Suppressor macrophage treated with lipopolysaccharide for 1 hour (primary cell): ENCODE measurements at regions not wholly inside any gene's neighbourhood (a gene's known extent, or its start where the extent isn't known, plus 50 kb on each side); places are given as distances from the start of the nearest gene placed in this dataset.
"Not testable (repeated sequence)": the region's sequence is repeated elsewhere in the genome, so short reads cannot be mapped to it uniquely, and the experiment has no call there.

Experiments used
- DNase-seq, 3 donors: peaks; one replicate each; pipeline ENCODE4 v3.0.0-alpha.2; 2020 to 2022

DNA sequence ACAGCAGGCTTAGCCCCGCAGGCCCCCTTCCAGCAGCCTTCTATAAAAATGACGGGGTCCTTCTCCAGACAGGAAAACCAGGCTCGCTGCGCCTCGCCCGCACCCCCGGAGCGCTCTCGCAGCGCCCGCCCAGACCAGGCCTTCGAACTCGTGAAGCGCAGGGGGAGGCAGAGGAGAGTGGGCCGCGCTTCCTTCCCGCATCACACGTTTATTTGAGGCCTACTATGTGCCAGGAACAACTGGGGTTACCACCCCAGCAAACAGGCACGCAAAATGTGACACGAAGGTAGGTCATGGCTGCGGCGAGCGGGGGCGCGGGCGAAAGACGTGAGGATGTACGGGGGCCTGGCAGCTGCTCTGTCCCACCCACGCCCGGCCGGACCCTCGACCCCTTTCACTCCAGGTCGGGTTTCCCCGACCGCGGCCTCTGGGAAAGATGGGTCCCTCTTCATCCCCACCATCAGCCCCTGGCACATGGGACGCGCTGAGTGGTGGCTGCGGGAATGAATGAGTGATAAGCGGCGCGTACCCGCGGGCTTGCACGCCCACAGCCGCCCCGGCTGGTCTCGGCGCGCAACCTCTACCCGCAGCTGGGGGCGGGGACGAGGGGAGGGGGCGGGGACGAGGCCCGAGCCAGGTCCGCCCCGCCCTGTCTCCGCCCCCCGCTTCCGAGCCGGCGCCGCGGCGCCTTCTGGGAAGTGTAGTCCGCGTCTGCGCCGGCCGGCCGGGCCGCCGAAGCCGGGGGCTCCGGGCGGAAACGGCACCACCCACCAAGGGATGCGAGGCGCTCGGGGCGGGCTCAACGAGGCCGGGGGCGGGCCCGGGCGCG is 59.1 kb downstream of the ZNF467 start:
- DNase-seq, result peak; percentile 85 to 97 (median 94)

DNA sequence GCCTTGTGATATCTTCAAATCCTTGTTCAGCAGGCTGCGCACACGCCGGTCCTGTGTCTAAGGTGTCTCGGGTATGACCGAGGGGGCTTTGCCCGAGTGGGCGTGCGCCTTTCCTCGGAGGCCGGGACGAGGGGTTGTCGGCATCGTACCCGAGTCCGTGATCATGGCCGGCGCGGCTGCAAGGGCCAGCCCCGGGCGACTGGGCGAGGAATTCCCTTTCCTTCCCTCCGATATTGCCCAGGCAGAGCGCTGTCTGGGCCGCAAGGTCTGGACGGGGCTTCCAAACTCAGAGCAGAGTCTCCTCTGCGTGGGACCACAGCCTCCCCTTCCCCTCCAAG is 59.7 kb downstream of the ZNF467 start:
- DNase-seq, result no peak

DNA sequence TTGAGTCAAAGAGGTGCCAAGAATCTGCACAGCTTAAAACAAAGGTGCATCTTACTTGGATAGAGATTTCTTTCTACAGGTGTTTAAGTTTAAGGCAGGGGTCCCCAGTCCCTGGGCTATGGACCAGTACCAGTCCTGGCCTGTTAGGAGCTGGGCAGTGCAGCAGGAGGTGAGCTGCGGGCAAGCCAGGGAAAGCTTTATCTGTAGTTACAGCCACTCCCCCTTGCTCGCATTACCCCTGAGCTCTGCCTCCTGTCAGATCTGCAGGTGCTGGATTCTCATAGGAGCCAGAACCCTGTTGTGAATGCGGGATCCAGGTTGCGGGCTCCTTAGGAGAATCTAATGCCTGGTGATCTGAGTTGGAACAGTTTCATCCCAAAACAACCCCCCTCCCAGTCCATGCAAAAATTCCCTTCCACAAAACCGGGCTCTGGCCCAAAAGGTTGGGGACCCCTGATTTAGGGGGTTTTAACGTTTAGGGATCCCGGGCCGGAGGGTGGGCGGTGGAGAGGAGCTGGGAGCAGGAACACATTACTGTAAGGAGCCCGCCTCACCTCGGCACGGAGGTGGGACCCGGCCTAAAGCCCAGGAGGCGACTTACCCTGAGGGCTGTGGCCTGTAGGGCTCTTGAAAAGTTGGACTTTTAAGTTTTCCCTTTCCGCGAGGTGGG is 60.2 kb downstream of the ZNF467 start:
- DNase-seq, result no peak

DNA sequence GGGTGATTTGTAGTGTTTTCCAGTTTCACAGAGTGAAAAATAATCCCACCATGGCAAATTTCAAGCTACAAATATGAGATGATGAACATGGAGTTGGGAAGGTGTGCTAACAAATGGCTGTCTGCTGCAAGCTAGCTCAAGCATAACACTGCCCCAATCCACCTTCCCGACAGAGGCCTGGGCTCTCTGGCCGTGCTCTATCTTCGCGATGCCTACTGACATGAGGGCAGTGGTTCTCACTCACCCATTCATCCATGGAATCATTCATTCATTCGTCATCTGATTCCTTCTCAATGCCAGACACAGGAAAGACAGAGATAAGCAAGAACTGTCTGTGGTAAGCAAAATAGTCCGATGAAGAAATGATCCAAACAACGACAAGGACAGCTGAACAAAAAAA is 65.4 kb downstream of the ZNF467 start:
- no peak for DNase-seq

DNA sequence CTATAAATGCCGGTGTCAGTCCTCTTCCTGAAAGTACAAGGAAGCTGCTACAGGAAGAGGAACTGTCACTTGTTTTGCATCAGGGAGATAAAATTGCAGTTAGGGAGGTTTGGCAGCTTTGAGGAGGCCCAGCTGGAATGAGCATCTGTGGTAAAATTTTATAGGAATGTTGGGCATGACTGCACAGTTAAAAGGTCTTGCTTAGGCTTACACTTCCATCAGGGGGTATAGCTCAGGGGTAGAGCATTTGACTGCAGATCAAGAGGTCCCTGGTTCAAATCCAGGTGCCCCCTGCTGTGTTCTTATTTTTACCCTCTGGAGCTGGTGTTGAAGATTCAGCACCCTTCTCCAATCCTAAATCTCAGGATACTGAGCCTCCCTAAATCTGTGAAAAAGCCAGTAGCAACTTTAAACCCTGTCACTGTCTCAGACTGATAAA is 65.9 kb downstream of the ZNF467 start:
- DNase-seq, result no peak

DNA sequence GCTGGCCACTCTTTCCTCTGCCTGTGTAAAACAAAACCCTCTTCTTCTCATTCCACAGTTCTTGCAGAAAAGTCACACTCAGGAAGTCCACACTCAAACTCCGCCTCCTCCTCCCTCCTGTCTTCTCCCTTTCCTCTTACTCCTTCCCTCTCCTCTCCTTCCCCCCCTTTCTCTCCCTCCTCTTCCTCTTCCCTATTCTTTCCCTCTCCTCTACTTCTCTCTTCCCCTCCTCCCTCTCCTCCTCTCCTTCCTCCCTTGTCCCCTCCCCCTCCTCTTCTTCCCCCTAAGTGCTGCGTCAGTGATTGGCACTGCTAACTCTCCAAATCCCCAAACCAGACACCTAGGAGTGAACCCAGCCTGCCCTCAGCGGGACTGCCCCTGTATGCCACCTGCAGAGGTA is 67.0 kb downstream of the ZNF467 start:
- DNase-seq, result no peak

DNA sequence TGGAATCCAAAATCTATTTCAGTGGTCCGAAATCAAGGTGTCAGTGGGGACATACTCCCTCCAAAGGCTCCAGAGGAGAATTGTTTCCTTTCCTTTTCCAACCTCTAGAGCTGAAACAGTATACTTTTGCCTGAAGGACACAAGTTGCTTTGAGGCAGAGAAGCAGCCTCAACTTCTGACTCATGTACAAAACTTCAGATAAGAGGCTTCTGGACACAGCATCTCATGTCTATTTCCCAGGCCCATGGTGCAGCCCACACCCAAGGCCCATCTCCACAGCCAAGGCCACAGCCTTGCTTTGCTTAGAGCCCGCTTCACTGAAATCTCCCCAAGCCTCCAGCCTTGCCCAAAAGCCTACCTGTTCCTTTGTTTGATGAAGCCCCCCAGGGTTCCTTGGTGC is 68.9 kb downstream of the ZNF467 start:
- no peak for DNase-seq

DNA sequence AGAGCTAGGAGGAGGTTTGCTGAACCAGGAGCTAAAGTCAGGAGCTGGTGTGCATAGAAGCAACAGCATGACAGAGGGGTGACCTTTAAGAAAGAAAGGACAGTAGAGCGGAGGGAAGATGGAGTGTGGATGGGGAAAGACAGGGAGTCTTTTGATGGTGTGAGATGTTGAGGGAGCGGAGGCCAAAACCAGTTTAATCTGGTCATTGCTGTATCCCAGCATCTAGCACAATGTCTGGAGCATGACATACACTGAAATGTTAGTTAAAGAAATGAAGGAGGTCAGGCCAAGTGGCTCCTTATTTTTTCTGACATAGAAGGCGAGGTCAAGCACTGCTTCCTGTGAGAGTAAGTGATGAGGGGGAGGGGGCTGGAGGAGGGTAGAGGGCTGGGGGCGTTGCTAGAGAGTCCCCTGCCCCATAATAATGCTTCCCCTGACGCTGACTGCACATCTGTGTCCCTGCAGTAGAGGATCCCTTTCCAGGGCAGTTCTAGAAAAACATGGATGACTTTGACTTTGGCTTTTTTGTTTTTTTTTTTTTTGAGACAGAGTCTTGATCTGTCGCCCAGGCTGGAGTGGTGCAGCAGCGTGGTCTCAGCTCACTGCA is 70.2 kb downstream of the ZNF467 start:
- no peak for DNase-seq

DNA sequence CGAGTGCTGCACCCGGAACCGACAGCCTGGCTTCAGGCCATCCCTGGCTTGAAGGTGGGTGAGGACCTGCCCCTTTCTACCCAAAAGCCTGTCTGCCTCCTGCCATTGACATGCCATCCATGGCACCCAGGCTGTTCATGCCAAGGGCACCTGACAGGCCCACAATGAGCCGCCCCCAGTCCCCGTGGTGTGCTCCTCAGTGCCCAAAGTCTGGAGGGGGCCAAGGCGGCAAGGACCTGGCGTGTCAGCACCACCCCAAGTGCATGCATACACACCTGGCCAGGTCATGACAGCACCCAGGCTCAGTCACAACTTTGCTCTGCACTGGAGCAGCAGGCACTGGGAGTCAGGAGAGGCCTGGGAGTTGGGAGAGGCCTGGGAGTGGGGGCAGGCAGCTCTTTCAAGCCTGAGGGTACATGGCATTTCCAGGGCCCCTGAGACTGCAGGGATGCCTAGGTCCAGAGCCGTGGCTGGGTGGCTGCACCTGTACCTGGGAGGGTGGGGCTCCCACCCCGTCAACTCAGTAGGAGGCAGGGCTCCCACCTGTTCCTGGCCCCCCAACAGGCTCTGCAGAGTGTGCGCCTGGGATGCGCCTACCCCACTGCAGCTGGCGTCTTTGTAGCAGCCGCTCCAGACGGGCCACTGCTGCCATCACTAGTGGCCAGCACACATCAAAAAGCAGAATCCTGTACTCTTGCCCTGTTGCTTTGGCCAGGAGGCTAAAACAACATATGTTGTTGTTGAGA is 71.7 kb downstream of the ZNF467 start:
- DNase-seq, result no peak

DNA sequence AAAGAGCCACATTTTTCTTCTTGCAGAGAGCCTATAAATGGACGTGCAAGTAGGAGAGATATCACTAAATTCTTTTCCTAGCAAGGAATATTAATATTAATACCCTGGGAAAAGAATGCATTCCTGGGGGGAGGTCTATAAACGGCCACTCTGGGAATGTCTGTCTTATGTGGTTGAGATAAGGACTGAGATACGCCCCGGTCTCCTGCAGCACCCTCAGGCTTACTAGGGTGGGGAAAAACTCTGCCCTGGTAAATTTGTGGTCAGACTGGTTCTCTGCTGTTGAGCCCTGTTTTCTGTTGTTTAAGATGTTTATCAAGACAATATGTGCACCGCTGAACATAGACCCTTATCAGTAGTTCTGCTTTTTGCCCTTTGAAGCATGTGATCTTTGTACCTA is 75.6 kb downstream of the ZNF467 start:
- DNase-seq, result not testable (repeated sequence)

DNA sequence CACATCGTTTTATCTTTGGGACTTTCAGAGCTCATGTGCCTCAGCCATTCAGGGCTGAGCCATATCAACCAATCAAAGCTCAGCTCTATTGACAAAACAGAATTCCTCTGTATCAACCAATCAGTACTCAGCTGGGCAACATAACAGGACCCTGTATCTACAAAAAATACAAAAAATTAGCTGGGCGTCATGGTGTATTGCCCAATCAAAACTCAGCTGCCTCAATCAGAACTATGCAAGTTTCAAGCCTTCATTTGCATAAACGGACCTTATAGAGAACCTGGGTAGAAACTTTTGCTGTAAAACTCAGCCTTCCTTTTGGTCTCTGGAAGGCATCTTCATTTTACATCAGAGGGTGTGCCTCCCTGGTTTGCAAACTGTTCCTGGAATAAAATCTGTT is 77.1 kb downstream of the ZNF467 start:
- no peak for DNase-seq

DNA sequence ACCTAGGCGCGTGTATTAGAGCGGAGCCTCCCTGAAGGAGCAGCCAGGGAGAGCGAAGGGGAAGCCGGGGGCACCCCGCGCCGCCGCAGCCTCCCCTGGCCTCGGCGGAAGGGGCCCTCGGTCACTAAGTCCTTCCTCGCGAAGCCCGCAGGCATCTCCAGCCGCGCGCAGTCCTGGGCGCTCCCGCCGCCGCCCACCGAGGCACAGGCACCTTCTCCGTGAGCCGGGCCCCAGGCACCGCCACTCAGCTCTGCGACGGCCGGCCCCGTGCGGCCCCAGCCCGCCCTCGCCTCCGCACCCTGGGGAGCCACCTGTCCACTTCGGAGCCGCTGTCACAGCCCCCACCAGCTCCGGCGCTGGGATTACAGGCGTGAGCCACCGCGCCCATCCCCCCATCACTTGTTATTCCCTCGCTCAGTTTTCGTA is 80.8 kb downstream of the ZNF467 start:
- DNase-seq, result no peak

DNA sequence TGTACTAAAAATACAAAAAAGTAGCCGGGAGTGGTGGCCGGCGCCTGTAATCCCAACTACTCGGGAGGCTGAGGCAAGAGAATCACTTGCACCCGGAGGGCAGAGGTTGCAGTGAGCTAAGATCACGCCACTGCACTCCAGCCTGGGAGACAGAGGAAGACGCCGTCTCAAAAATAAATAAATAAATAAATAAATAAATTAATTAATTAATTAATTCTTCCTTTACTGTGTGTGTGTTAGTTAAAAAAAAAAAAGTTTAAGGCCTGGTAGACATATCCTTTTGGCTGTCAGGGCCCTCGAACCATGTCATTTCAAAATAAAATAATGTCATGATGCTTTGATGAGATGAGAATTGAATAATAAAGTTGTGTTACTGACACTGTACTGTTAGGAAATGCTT is 81.3 kb downstream of the ZNF467 start:
- DNase-seq, result no peak

DNA sequence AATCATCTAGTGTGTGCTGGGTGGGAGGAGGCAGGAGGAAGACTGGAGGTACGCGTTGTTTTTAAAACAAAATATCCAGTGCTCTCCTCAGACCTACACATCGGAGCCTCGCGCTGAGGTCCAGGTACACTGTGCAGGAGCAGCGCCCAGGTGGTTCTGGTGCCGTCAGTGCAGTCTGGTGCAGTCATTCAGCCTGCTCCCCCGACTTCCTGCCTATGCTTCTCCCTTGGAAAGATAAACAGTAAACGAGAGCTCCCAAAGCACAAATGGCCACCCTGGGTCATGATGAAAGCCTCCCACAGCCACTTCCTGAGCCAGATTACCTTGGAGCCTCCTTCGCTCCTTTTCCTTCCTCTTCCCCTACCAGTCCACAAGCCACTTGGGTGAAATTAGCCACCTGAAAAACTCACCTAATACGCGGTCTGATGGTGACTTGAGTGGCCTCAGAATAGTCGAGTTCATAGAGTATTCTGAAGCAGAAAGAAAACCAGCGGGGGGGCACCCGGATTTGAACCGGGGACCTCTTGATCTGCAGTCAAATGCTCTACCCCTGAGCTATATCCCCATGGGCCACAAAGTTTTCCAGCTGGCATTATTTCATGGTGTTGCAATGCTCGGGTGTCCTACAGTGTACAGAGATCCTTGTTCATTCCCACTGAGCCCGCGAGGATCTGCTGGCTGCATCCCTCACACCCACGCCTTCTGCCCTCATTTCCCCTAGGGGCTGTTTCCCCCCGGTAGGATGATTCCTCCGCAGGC is 82.5 kb downstream of the ZNF467 start:
- peak; percentile 26 to 41 (median 28) for DNase-seq

DNA sequence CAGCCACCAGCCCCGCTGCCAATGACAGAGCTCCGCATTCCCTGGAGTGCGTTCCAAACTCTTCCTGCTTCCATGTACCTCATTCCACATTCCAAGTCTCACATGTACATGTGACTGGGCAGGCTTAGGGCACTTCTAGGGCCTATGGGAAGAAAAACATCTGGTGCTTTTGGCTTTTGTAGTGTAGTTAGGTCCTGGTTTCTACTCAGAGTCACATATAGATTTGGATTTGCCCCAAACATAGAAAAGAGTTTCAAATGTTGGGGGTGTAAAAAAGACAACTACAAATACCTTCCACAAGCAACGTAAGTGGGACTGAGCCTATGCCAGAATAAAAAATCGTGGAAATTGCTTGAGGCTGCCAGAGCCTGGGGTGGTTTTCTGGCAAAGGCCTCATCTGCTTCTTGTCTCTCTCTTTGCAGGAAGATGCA is 84.1 kb downstream of the ZNF467 start:
- DNase-seq, result no peak

DNA sequence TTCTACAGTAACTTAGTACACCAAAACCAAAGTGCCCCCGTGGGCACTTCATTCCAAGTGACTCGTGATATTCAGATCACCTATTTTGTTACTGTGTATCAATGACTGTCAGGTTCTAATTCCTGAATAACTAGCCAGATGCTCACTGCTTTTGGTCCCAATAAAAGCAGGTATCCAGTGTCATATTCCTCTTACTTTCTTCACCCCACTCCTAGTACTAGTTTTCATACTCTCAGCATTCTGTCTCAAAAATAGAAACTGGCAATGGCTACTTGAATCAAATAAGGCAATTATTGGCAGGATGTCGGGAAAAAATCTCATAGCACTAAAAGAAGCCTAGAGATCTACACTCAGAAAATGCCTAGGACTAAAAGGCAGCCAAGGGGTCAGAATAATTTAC is 84.6 kb downstream of the ZNF467 start:
- DNase-seq, result no peak

DNA sequence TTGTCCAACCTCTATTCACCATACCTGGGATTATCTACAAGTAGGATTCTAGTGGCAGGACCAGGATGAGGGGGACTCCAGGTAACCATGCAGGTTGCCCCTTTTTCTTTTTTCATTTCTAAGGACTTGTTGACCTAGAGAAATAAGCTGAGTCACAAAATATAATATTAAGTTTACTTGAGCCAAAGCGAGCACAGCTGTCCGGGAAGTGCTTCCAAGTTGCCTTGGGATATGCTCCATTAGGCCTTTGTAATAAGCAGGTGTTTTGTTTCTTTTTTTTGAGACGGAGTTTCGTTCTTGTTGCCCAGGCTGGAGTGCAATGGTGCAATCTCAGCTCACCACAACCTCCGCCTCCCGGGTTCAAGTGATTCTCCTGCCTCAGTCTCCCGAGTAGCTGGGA is 85.6 kb downstream of the ZNF467 start:
- DNase-seq, result not testable (repeated sequence)

DNA sequence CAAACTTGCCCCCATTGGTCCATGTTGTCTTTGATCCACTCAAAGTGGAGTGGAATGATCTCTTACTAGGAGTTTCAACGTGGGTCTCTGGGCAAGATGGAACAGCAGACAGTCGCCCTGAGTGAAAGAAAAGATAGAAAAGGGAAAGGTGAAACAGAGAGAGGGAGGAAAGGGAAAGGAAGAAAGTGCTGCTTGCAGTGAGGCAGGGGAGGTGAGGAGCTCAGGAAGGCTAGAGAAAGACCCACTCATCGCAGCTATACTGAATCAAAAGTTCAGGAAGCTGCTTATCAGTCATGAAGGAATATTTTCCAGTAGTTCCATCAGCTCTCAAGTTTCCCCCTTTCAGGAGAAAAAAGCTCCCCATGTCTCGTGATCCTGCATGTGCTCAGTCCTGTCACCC is 86.9 kb downstream of the ZNF467 start:
- DNase-seq, result no peak

DNA sequence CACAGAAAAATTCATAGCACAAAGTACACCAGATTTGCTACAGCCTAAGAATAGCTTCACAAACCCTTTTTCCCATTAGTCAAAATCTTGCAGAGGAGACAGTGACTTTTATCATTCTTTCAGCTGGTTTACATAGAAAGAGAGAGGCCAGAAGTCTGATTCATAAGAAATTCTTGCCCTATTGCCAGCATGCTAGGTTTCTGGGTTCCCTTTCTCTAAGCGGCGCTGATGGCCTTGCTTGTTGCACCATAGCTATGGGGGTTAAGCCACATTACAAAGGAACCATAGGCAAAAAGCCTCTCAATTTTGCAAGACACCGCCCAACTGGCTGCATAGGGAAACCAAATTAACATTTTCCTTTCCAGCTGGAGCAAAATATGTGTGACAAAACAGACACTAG is 87.4 kb downstream of the ZNF467 start:
- peak; percentile 47 to 60 (median 50) for DNase-seq

DNA sequence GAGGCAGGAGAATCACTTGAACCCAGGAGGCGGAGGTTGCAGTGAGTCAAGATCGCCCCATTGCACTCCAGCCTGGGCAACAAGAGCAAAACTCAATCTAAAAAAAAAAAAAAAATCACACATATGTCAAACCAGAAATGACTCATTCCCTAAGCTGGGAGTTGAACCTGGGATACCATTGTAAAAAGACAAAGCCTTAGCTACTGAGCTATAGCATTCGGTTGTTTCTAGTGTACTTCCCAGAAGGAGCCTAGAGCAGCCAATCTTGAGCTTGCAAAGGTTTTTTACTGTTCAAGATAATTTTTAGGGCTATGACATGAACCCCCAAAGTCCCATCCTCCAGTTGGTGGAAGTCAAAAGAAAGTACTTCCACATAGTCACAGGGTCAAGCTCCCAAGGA is 87.9 kb downstream of the ZNF467 start:
- DNase-seq, result no peak

DNA sequence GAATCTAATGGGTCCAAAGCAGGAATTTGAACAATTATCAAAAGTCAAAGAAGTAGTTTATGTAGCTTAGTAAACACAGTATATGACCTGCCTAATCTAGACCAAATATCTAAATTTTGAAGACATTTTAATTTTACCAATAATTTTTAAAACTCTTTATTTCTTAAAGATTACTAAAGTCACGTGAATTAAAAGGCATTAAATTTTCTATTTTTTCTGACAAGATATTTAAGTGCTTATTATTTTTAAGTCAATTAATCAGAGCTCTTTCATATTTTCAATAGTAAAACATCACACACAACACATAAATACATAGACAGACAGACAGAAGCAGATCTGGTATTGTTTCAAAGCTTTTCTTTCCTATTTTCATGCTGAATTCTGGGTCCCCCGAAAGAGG is 89.5 kb downstream of the ZNF467 start:
- DNase-seq, result no peak

DNA sequence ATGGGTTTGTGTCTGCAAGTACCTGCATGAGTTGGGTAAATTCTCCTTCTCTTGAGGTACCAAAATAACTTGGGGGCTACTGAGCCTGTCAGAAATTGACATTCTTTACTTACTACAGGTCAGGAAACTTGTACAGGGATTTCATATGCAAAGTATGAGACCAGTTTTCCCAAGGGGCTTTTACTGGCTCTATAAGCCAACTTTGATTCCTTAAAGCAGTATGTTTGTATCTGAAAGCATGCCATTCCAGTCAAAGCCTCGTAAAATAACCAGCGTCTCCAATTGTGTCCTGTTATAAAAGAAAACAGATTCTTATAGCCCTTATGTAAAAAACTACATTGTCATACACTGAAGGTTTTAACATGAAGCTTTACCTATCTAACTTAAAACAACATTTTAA is 90.2 kb downstream of the ZNF467 start:
- no peak for DNase-seq

DNA sequence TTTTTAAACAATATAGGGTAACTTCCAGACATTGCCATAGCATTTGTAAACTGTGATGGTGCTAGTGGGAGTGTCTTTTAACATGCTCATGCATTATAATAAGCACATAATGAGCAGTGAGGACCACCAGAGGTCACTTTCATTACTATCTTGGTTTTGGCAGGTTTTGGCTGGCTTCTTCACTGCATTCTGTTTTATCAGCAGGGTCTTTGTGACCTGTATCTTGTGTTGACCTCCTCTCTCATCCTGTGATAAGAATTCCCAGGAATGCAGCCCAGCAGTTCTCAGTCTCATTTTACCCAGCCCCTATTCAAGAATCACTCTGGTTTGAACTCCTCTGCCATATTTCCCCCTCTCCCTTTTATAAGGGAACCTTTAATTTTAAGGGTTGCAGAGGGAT is 91.3 kb downstream of the ZNF467 start:
- DNase-seq, result no peak
